ENCODE measurements at regions not wholly inside any gene's neighbourhood (a gene's known extent, or its start where the extent isn't known, plus 50 kb on each side); places are given as distances from the start of the nearest gene placed in this dataset.

DNA sequence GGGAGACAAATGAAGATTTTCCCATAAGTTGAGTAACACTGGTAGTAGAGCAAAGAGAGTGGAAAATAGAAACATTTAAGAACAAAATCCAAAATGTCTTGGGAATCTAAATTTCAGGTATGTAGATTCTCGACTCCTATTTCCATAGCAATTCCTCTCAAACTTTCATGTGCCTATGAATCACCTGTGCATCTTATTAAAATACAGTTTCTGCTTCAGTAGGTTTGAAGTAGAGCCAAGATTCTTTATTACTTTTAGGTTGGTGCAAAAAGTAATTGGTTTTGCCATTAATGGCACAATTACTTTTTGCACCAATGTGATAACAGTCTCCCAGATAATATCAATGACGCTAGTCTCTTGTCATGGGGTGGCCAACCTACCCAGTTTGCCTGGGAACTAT is 115.3 kb upstream of the SLC5A12 start:
- DNase-seq (ENCODE audit: low read depth), result no peak
- TF ChIP-seq, protein P1, sequence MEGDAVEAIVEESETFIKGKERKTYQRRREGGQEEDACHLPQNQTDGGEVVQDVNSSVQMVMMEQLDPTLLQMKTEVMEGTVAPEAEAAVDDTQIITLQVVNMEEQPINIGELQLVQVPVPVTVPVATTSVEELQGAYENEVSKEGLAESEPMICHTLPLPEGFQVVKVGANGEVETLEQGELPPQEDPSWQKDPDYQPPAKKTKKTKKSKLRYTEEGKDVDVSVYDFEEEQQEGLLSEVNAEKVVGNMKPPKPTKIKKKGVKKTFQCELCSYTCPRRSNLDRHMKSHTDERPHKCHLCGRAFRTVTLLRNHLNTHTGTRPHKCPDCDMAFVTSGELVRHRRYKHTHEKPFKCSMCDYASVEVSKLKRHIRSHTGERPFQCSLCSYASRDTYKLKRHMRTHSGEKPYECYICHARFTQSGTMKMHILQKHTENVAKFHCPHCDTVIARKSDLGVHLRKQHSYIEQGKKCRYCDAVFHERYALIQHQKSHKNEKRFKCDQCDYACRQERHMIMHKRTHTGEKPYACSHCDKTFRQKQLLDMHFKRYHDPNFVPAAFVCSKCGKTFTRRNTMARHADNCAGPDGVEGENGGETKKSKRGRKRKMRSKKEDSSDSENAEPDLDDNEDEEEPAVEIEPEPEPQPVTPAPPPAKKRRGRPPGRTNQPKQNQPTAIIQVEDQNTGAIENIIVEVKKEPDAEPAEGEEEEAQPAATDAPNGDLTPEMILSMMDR (conservative IDR thresholded peaks at IDR 0.05; ENCODE audit: low read length), result no peak
- no peak overlapping the region for H3K4me3 ChIP-seq (ENCODE audit: low read length)

DNA sequence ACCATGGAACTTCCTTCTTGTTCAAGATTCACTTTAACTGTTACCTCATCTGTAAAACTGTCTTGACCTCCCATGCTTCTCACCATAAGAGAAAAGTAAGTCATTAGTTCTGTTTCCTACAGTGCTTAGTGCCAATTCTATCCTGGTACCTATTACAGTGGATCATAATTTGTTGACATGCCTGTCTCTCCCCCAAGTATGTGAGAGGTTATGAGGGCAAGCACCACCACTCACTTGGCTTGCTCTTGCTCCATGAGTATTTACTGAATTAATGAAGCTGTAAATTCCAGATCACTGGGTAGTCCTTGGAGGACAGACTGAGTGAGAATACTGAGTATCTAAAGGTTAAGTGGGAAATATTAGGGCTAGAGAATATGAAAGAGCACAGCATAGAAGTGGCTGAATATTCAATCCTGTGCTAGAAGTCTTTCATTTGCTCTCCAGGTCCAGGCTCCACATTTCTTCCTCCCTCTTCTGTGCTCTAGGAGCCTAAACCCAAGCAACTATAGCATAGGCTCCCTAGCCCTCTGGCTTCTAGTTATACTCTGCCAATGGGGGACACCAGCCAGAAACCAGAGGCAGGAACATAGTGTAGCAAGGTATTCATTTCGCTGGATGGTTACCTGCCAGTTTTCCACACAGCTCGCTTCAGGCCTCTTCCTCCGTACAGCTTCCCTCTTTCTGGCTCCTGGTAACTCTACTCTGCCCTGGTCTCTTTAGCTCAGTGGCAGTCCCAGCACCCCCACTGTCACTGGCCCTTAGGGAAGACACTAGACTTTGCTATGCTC is 118.2 kb upstream of the SLC5A12 start:
- DNase-seq (ENCODE audit: low read depth), result peak; percentile 53

DNA sequence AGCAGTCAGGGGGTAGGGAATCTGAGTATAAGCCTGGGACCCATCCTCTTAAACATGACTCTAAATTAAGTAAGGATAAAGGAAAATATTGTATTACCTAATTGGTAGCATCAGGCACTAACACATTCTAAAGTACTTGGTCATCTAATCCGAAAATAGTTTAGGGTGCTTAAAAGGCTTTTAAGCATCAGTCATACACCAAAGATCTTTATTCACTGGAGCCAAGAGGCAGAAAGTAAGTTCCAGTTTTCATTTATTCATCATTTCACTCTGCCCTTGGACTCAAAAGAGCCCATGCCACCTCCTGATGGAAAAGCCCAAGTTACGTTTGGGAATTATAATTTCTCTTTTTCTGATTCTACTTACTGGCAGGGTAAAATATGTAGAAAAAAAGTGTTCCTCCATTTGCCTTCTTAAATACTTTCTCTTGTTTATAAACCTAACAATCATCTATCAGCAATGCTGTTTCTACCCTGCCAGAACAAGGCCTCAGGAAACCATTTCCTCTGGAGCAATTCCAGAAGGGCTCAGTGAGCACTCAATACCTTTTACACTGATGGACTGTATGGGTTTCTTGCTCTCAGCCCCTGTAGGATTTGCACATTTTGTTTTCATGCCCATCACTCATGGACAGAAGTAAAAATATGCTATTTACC is 120.1 kb upstream of the SLC5A12 start:
- TF ChIP-seq, protein P1 (conservative IDR thresholded peaks at IDR 0.05; ENCODE audit: low read length), result no peak

More for the DNA sequence above, 118.2 kb upstream of the SLC5A12 start:
- no peak overlapping the region for H3K4me3 ChIP-seq (ENCODE audit: low read length)
- TF ChIP-seq, protein P1 (conservative IDR thresholded peaks at IDR 0.05; ENCODE audit: low read length), result no peak

DNA sequence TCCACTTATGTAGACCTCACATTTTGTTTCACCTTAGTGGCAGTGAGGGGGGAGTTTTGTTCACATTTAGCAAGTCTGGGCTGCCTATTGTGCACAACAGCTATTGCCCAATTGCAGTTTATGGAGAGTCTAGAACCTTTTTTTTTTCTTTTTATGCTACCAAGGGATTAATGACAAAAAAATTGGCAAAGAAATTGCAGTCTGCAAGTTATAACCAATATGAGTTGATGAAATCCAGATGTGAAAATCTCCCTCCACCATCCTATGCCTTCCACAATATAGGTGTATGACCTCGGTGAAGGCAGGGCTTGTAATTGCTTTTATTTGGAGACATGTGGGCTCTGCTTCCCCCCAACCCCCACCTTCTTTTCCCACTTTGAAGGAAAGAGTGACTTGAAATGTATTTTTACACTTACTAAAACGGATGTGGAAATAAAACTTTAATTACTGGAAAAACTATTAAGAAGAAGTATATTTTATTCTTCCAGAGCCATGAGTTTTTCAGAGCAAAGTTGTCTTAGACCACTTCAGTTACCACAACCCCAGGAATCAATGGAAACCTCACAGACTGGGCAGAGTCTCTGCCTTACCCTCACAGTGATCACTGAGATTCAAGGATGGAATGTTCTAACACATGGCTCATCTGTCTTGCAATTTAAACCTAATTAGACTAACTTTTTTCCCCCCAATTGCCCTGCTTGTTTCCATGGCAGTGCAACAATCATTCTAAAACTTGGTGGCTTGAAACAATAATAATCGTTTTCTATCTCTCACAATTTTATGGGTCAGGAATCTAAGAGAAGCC is 120.8 kb upstream of the SLC5A12 start:
- TF ChIP-seq, protein P1 (conservative IDR thresholded peaks at IDR 0.05; ENCODE audit: low read length), result no peak
- DNase-seq (ENCODE audit: low read depth), result peak; percentile 91
- no peak overlapping the region for H3K4me3 ChIP-seq (ENCODE audit: low read length)

More for the DNA sequence above, 120.1 kb upstream of the SLC5A12 start:
- H3K4me3 ChIP-seq (ENCODE audit: low read length), result no peak overlapping the region
- peak; percentile 94 for DNase-seq (ENCODE audit: low read depth)

DNA sequence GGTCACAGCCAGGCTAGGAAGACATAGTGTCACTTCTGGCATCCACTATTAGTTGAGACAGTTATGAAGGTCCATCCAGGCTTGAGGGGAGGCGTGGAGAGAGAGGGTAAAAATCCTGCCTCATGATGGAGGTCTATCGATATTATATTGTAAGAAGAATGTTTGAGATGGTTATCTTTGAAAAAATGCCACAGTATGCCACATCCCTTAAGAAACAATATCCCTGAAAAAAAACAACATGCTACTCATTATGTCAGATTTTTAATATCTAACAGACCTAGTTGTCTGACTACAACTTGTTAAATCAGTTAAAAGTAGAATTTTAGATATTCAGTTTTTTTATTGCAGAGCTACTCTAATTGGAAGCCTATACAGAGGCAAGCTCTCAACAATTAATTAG is 121.7 kb upstream of the SLC5A12 start:
- no peak for DNase-seq (ENCODE audit: low read depth)
- H3K4me3 ChIP-seq (ENCODE audit: low read length), result no peak overlapping the region
- TF ChIP-seq, protein P1 (conservative IDR thresholded peaks at IDR 0.05; ENCODE audit: low read length), result no peak

DNA sequence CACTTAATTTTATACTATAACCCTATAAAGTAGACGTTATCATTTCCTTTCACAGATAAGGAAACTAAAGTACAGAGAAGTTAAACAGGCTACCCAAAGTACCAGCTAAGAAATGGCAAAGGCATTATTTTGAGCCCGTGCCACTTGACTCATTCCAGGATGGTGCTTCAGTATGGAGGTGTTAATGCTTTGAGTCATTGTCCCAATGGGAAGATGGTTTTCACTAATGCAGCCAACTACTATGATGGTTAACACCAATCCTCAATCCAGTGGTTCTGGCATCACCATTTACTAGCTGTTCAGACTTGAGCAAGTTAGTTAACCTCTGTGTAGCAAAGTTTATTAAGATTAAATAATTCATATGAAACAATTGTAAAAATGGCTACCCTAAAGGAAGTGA is 123.1 kb upstream of the SLC5A12 start:
- TF ChIP-seq, protein P1 (conservative IDR thresholded peaks at IDR 0.05; ENCODE audit: low read length), result no peak
- H3K4me3 ChIP-seq (ENCODE audit: low read length), result no peak overlapping the region

More for the DNA sequence above, 123.1 kb upstream of the SLC5A12 start:
- DNase-seq (ENCODE audit: low read depth), result no peak

Measured in AG10803 (cell line).